Esophagus squamous epithelium (tissue), 5 donors: ENCODE measurements at regions not wholly inside any gene's neighbourhood (a gene's known extent, or its start where the extent isn't known, plus 50 kb on each side); places are given as distances from the start of the nearest gene placed in this dataset.

Experiments
- DNase-seq: peaks from one replicate; lab custom pipeline; 2025; lab: John Stamatoyannopoulos, UW
- H3K27ac ChIP-seq, 4 donors: fragments of 200-600 bp; sonication (generic); one replicate each; pipeline ENCODE4 v1.5.1; 2016 to 2019; ENCODE audit warnings: mild to moderate bottlenecking in 1 of 4
- H3K27me3 ChIP-seq, 4 donors: fragments of 200-600 bp; sonication (generic); 1 replicate in 3 of 4; 2 replicates in 1 of 4; pipeline versions ENCODE4 v1.5.1 to v1.6.0; 2017 to 2021; ENCODE audit warnings: antibody characterized with exemption in 1 of 4
- H3K36me3 ChIP-seq, 3 donors: fragments of 200-600 bp; sonication (generic); one replicate each; pipeline ENCODE4 v1.5.1; 2016 to 2019
- H3K4me1 ChIP-seq, 3 donors: fragments of 200-600 bp; sonication (generic); one replicate each; pipeline ENCODE4 v1.5.1; 2017 to 2019
- H3K4me3 ChIP-seq, 4 donors: fragments of 200-600 bp; sonication (generic); 1 replicate in 3 of 4; 2 replicates in 1 of 4; pipeline ENCODE4 v1.5.1; 2016 to 2019; ENCODE audit warnings: mild to moderate bottlenecking in 2 of 4, moderate library complexity in 1 of 4
- H3K9me3 ChIP-seq, 3 donors: fragments of 200-600 bp; sonication (generic); one replicate each; pipeline ENCODE4 v1.5.1; 2016 to 2019
- POLR2A ChIP-seq, 4 donors: fragments of 450-650 bp; IDR thresholded peaks; one replicate each; pipeline ENCODE4 v1.6.1; 2017; ENCODE audit warnings: antibody characterized with exemption in 4 of 4, mild to moderate bottlenecking in 4 of 4, moderate library complexity in 3 of 4
- WGBS, 2 donors: methylation state at CpG; one replicate each; pipeline ENCODE4 v1.1.5; 2018; 5-methylcytosine and 5-hydroxymethylcytosine counted together
- intact Hi-C: fragments of 100-400 bp; cut with DNase I; formaldehyde crosslinking; loops from one replicate; pipeline ENCODE4 v1.15.0; 2022
- TF ChIP-seq, protein P1 (sequence below), 6 experiments: fragments of 450-650 bp in 4 of 6; fragments of 200-600 bp in 2 of 6; sonication (generic) in 2 of 6; IDR thresholded peaks; one replicate each; pipeline ENCODE4 v1.5.1; 2016 to 2019; ENCODE audit warnings: antibody characterized with exemption in 6 of 6, mild to moderate bottlenecking in 4 of 6, moderate library complexity in 4 of 6
- donor health status: DM: yes; HTN: yes; CAD: no.

DNA sequence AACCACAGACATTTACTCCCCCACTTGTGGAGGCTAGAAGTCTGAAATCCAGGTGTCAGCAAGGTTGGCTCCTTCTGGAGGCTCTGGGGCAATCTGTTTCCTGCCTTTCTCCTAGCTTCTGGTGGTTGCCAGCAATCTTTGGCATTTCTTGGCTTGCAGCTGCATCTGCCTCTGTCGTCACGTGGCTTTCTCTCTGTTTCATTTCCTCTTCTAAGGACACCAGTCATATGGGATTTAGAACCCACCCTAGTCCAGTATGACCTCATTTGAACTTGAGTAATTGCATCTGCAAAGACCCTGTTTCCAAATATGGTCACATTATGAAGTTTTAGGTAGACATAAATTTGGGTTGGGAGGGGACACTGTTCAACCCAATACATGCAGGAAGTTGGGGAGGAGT lies 56.2 kb upstream of the EPB41L1 start:
- Histone ChIP-seq H3K27me3 (peaks cover 0 to 3% (median 0%) of the 10 kb centered on the region in 4 donors), H3K4me1 (peaks cover 20 to 84% (median 46%) of the 10 kb centered on the region in 3 donors), H3K4me3 (no peak overlapping the region), H3K27ac (peak overlapping the region; percentile 53 to 91 (median 71)), H3K9me3 (no peaks in the 10 kb centered on the region), H3K36me3 (no peaks in the 10 kb centered on the region)
- TF ChIP-seq, protein P1, sequence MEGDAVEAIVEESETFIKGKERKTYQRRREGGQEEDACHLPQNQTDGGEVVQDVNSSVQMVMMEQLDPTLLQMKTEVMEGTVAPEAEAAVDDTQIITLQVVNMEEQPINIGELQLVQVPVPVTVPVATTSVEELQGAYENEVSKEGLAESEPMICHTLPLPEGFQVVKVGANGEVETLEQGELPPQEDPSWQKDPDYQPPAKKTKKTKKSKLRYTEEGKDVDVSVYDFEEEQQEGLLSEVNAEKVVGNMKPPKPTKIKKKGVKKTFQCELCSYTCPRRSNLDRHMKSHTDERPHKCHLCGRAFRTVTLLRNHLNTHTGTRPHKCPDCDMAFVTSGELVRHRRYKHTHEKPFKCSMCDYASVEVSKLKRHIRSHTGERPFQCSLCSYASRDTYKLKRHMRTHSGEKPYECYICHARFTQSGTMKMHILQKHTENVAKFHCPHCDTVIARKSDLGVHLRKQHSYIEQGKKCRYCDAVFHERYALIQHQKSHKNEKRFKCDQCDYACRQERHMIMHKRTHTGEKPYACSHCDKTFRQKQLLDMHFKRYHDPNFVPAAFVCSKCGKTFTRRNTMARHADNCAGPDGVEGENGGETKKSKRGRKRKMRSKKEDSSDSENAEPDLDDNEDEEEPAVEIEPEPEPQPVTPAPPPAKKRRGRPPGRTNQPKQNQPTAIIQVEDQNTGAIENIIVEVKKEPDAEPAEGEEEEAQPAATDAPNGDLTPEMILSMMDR (IDR thresholded peaks at IDR 0.05): no peak
- no peak for TF ChIP-seq POLR2A (IDR thresholded peaks at IDR 0.05)
- intact Hi-C loops: no loop called here
- no peak for DNase-seq
- WGBS, 2 donors: 3 to 4% methylated on average over 2 of the region's 2 CpGs

DNA sequence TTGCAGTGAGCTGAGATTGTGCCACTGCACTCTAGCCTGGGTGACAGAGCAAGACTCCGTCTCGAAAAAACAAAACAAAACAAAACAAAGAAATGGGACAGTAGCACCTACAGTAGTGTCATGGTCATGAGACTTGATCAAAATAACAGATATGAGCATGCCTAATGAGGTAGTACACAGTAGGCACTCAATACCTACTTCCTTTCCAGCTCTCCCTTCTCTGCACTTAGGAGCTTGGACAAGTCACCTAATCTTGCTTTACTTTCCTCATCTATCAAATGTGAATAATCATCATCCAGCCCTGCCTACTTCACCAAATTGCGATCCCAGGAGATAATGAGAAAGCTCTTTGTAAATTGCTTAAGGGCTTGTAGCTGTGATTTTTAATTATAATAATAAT lies 55.4 kb upstream of the EPB41L1 start:
- Histone ChIP-seq H3K4me3 (no peak overlapping the region), H3K27me3 (no peaks in the 10 kb centered on the region), H3K9me3 (no peaks in the 10 kb centered on the region), H3K36me3 (no peaks in the 10 kb centered on the region), H3K4me1 (peaks cover 20 to 81% (median 46%) of the 10 kb centered on the region in 3 donors), H3K27ac (peak overlapping the region in 1 of 4 donors; percentile 67)
- no peak for TF ChIP-seq POLR2A (IDR thresholded peaks at IDR 0.05)
- TF ChIP-seq, protein P1 (IDR thresholded peaks at IDR 0.05): no peak
- WGBS, 2 donors: 77 to 94% methylated on average over 3 of the region's 3 CpGs
- DNase-seq: no peak
- intact Hi-C loops: no loop called here

DNA sequence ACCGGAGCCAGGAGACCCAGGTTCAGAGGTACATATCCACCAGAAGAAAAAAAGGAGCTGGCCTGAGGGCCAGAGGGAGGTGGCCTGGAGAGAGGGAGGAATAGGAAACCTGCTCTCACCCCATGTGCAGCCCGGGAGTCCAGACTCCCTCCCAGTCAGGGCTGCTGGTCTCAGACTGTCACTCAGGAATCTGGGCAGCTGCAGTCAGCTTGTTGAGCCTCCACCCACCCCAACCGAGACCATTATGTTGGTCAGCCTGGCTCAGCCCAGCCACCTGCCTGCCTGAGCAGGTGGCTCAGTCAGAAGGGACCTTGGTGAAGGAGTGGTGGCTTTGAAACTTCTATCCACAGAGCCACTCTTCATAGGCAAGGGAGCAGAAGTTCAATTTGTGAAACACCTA lies 53.3 kb upstream of the EPB41L1 start:
- no peak overlapping the region for H3K4me3 ChIP-seq
- H3K4me1 ChIP-seq: peaks cover 20 to 65% (median 35%) of the 10 kb centered on the region in 3 donors
- no peak for DNase-seq
- no peak for TF ChIP-seq POLR2A (IDR thresholded peaks at IDR 0.05)
- TF ChIP-seq, protein P1 (IDR thresholded peaks at IDR 0.05): no peak
- intact Hi-C loops: no loop called here
- H3K36me3 ChIP-seq: no peaks in the 10 kb centered on the region
- WGBS, 2 donors: 67 to 80% methylated on average over 1 to 2 of the region's 3 CpGs
- H3K27ac ChIP-seq: peak overlapping the region in 1 of 4 donors; percentile 34
- H3K9me3 ChIP-seq: no peaks in the 10 kb centered on the region
- H3K27me3 ChIP-seq: no peaks in the 10 kb centered on the region

DNA sequence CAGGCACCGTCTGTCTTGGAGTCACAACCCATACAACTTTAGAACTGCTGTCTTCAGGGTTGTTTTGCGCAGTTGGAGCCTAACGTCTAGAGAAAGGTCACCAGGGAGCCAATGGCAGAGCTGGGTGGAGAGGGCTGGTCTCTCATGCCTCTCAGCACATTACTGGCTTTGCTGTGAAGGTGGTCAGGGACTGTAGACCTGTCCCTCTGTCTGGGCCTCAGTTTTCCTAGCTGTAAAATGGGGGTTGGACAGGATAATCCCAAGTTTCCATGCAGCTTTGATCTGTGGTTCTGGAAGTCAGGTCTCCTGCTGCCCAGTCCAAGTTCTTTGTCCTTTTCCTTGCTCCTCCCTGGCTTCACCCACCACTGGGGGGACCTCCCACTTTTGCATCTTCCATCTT lies 52.2 kb upstream of the EPB41L1 start:
- no peaks in the 10 kb centered on the region for H3K27me3 ChIP-seq
- intact Hi-C loops: no loop called here
- 0 to 75% methylated on average over 1 to 2 of the region's 3 CpGs for WGBS, 2 donors
- H3K9me3 ChIP-seq: no peaks in the 10 kb centered on the region
- peaks cover 18 to 54% (median 24%) of the 10 kb centered on the region in 3 donors for H3K4me1 ChIP-seq
- no peaks in the 10 kb centered on the region for H3K36me3 ChIP-seq
- TF ChIP-seq, protein P1 (IDR thresholded peaks at IDR 0.05): no peak
- TF ChIP-seq POLR2A (IDR thresholded peaks at IDR 0.05): no peak
- H3K27ac ChIP-seq: no peak overlapping the region
- H3K4me3 ChIP-seq: no peak overlapping the region
- no peak for DNase-seq

DNA sequence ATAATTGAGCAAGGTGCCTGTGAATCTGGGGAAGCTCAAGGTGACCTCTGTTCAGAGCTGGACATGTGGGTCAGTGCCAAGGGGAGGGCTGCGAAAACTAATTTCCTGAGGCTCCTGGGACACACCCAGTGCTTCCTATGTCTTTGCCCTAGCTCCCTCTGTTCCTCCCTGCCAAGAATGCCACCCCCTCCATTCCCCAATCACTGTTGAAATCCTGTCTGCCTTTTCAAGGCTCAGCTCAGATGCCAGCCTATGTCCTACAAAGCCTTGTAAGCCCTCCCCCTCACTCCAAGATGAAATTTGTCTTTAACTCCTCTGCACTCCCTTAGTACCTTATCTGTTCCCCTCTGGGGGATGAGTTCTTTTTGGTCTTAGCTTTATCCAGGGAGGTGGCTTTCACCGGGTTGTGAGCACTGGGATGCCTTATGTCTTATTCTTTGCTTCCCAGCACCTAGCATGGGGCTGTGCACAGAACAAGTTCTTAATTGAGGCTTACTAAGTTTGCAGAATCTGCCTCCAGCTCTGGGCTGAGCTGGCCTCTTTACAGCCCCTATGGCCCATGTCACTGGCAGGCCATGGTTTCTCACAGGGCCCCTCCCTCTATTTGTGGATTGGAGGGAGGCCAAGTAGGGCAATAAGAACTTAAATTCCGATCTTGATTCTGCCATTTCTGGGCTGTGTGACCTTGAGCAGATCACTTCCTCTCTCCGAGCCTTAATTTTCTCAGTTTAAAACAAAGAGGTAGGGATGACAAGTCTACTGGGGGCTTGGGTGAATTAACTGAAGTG lies 51.5 kb upstream of the EPB41L1 start:
- H3K27me3 ChIP-seq: no peaks in the 10 kb centered on the region
- no peak overlapping the region for H3K4me3 ChIP-seq
- no peak for DNase-seq
- intact Hi-C loops: no loop called here
- peaks cover 11 to 47% (median 17%) of the 10 kb centered on the region in 3 donors for H3K4me1 ChIP-seq
- H3K36me3 ChIP-seq: no peaks in the 10 kb centered on the region
- no peak overlapping the region for H3K27ac ChIP-seq
- H3K9me3 ChIP-seq: no peaks in the 10 kb centered on the region
- WGBS, 2 donors: 34 to 40% methylated on average over 4 of the region's 4 CpGs
- TF ChIP-seq, protein P1 (IDR thresholded peaks at IDR 0.05): no peak
- TF ChIP-seq POLR2A (IDR thresholded peaks at IDR 0.05): no peak
